Neural cell (in vitro differentiated cells): ENCODE measurements at regions not wholly inside any gene's neighbourhood (a gene's known extent, or its start where the extent isn't known, plus 50 kb on each side); places are given as distances from the start of the nearest gene placed in this dataset.

Source experiments
- EZH2 ChIP-seq: fragments of 200-600, 300-800 bp; shearing (Covaris generic), sonication (generic); IDR thresholded peaks from 2 replicates; pipeline ENCODE4 v1.6.1; 2014; ENCODE audit warnings: antibody characterized with exemption, low read length, borderline replicate concordance, mild to moderate bottlenecking; ENCODE audit not compliant: insufficient read depth, poor library complexity, severe bottlenecking
- MXI1 ChIP-seq: fragments of 450-650 bp; conservative IDR thresholded peaks from 2 replicates; pipeline ENCODE4 v1.6.1; 2014; ENCODE audit warnings: antibody characterized with exemption, mild to moderate bottlenecking; ENCODE audit not compliant: poor library complexity, severe bottlenecking
- POLR2AphosphoS5 ChIP-seq: IDR thresholded peaks from 2 replicates; pipeline ENCODE4 v1.6.1; 2012
- TAF1 ChIP-seq: IDR thresholded peaks from 2 replicates; pipeline ENCODE4 v1.6.1; 2012; ENCODE audit warnings: low read depth
- TF ChIP-seq, protein P1 (sequence below): fragments of 450-650 bp; IDR thresholded peaks from 2 replicates; pipeline ENCODE4 v1.5.1; 2014; ENCODE audit warnings: antibody characterized with exemption, mild to moderate bottlenecking, moderate library complexity; ENCODE audit not compliant: poor library complexity, severe bottlenecking

DNA sequence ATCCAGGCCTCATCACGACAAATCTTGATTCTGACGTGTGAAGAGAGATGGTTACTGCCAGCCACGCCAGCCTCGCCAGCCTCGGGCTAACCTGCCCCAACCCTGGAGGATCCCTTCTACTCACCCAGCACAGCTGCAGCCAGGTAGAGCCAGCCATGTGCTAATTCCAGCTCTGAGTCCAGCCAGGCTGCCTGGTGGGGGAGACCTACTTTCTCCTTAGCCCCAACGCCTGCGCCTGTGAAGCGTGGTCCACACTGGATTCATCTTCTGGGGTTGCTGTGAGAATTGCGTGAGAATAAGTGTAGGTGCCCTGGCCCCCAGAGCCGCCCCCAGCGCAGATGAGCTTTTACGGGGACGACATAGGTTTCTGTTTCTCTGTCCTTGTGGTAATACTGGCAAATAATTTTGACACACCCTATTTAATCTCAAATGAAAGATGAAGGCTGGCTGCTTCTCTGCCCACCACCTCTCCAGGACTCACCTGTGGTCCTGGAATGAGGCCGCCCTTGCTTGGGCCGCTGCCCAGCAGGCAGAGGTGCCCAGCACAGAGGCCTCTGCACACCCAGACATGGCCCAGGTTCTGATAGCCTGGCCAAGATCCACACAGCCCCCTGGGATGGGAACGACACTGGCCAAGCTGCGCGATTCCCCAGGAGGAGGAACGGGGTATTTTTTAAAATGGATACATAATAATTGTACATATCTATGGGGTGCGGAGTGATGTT lies 528.4 kb downstream of the TBC1D22A start:
- TF ChIP-seq, protein P1, sequence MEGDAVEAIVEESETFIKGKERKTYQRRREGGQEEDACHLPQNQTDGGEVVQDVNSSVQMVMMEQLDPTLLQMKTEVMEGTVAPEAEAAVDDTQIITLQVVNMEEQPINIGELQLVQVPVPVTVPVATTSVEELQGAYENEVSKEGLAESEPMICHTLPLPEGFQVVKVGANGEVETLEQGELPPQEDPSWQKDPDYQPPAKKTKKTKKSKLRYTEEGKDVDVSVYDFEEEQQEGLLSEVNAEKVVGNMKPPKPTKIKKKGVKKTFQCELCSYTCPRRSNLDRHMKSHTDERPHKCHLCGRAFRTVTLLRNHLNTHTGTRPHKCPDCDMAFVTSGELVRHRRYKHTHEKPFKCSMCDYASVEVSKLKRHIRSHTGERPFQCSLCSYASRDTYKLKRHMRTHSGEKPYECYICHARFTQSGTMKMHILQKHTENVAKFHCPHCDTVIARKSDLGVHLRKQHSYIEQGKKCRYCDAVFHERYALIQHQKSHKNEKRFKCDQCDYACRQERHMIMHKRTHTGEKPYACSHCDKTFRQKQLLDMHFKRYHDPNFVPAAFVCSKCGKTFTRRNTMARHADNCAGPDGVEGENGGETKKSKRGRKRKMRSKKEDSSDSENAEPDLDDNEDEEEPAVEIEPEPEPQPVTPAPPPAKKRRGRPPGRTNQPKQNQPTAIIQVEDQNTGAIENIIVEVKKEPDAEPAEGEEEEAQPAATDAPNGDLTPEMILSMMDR = no peak
- TF ChIP-seq EZH2 (no peak), POLR2AphosphoS5 (no peak), TAF1 (no peak), MXI1 (no peak)
